Right atrium auricular region (tissue), 2 donors: ENCODE measurements at regions not wholly inside any gene's neighbourhood (a gene's known extent, or its start where the extent isn't known, plus 50 kb on each side); places are given as distances from the start of the nearest gene placed in this dataset.

ENCODE experiments used
- DNase-seq: peaks from one replicate; pipeline ENCODE4 v3.0.0-alpha.2; 2019; ENCODE audit warnings: low spot score
- H3K27ac ChIP-seq, 2 donors: fragments of 200-600 bp; sonication (generic); 1 replicate in 1 of 2; 2 replicates in 1 of 2; pipeline ENCODE4 v1.5.1; 2016 to 2019
- H3K27me3 ChIP-seq, 2 donors: fragments of 200-600 bp; sonication (generic); one replicate each; pipeline versions ENCODE4 v1.5.1 to v1.6.0; 2017 to 2019
- H3K36me3 ChIP-seq: fragments of 200-600 bp; sonication (generic); one replicate; pipeline ENCODE4 v1.5.1; 2016
- H3K4me1 ChIP-seq, 2 donors: fragments of 200-600 bp; sonication (generic); one replicate each; pipeline versions ENCODE4 v1.5.1 to v1.6.0; 2017 to 2019
- H3K4me3 ChIP-seq, 2 donors: fragments of 200-600 bp; sonication (generic); 1 replicate in 1 of 2; 2 replicates in 1 of 2; pipeline ENCODE4 v1.5.1; 2017 to 2019; ENCODE audit warnings: mild to moderate bottlenecking in 1 of 2, moderate library complexity in 1 of 2
- H3K9me3 ChIP-seq, 2 donors: fragments of 200-600 bp; sonication (generic); one replicate each; pipeline ENCODE4 v1.5.1; 2019
- TF ChIP-seq, protein P1 (sequence below), 2 donors: fragments of 200-600 bp; sonication (generic); IDR thresholded peaks; one replicate each; pipeline ENCODE4 v1.5.1; 2019; ENCODE audit warnings: antibody characterized with exemption in 2 of 2

DNA sequence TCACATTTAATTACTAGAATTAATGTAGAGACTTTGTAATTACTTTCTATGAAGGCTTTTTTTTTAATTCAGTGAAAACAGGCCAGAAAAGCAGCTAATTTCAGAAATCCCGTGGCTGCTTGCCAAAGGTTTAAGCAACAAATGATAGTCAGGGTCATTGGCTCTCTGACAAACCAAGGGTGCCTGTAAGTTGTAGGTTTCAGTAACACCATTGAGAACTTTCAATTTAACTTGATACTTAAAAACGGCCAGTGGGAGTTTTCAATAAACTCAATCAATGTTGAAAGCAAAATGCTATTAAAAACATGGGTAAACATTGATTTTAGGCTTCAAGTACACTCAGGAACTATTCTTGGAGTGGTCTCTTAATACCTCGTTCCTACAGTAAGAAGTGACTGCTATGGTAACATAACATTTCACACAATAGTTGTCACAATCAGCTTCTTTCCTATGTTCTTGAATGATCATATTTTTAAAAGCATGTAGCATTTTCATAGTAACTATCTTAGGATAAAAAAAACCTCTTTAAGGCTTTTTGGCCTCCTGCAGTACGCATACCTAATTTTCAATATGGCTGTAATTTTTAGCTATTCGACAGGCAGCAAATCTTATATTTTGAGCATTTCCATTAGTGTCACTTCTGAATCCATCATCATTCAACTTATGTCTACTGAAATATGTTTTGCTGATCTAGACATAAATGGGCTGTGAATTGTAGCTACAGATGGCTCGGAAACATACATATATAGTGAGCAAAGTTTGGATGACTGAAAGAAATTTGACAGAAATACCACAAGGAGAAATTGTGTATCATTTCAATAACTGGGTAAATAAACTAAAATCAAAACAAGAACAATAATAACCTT is 592.1 kb upstream of the GBE1 start:
- Histone ChIP-seq H3K4me3 (no peak overlapping the region), H3K9me3 (no peaks in the 10 kb centered on the region), H3K36me3 (no peaks in the 10 kb centered on the region), H3K4me1 (peaks cover 0 to 5% of the 10 kb centered on the region in 2 donors), H3K27me3 (no peaks in the 10 kb centered on the region), H3K27ac (no peak overlapping the region)
- DNase-seq = no peak
- TF ChIP-seq, protein P1, sequence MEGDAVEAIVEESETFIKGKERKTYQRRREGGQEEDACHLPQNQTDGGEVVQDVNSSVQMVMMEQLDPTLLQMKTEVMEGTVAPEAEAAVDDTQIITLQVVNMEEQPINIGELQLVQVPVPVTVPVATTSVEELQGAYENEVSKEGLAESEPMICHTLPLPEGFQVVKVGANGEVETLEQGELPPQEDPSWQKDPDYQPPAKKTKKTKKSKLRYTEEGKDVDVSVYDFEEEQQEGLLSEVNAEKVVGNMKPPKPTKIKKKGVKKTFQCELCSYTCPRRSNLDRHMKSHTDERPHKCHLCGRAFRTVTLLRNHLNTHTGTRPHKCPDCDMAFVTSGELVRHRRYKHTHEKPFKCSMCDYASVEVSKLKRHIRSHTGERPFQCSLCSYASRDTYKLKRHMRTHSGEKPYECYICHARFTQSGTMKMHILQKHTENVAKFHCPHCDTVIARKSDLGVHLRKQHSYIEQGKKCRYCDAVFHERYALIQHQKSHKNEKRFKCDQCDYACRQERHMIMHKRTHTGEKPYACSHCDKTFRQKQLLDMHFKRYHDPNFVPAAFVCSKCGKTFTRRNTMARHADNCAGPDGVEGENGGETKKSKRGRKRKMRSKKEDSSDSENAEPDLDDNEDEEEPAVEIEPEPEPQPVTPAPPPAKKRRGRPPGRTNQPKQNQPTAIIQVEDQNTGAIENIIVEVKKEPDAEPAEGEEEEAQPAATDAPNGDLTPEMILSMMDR (IDR thresholded peaks at IDR 0.05) = no peak

DNA sequence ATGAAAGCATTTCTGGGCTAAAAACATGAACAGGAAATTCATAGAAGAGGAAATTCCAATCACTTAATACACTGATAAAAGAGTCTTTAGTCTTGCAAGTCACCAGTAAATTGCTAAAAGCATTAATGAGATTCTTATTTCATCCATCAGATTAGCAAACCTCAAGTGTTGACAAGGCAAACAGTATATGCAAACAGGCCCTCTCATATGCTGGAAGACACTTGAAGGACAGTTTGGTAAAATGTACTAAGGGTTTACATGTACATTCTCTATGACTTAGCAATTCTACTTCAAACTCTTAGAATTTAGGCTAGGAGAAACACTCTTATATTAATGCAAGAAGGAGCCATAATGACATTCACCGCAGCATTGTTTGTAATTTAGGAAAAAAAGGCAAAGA is 586.1 kb upstream of the GBE1 start:
- no peaks in the 10 kb centered on the region for H3K27me3 ChIP-seq
- H3K4me3 ChIP-seq = no peak overlapping the region
- H3K27ac ChIP-seq = no peak overlapping the region
- H3K36me3 ChIP-seq = no peaks in the 10 kb centered on the region
- H3K4me1 ChIP-seq = no peaks in the 10 kb centered on the region
- TF ChIP-seq, protein P1 (IDR thresholded peaks at IDR 0.05) = no peak
- H3K9me3 ChIP-seq = no peaks in the 10 kb centered on the region
- no peak for DNase-seq

DNA sequence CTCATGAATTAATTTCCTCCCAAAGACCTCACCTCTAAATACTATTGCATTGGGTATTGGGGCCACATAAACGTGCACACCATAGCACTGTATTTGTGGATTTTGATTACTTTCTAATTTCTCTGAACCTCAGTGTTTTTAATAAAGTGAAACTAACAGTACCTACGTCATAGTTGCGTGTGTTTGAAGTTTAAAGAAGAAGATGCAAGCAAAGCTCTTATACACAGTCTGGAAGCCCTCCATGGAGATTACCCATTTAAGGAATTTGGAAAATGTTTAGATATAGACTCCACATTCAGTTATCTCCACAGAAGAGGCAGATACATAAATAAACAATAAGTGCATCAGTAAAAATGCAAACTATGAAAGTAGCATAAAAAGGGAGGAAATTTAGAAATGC is 581.1 kb upstream of the GBE1 start:
- no peaks in the 10 kb centered on the region for H3K4me1 ChIP-seq
- DNase-seq = no peak
- no peak overlapping the region for H3K27ac ChIP-seq
- no peak overlapping the region for H3K4me3 ChIP-seq
- H3K36me3 ChIP-seq = no peaks in the 10 kb centered on the region
- no peaks in the 10 kb centered on the region for H3K9me3 ChIP-seq
- no peaks in the 10 kb centered on the region for H3K27me3 ChIP-seq
- TF ChIP-seq, protein P1 (IDR thresholded peaks at IDR 0.05) = no peak

DNA sequence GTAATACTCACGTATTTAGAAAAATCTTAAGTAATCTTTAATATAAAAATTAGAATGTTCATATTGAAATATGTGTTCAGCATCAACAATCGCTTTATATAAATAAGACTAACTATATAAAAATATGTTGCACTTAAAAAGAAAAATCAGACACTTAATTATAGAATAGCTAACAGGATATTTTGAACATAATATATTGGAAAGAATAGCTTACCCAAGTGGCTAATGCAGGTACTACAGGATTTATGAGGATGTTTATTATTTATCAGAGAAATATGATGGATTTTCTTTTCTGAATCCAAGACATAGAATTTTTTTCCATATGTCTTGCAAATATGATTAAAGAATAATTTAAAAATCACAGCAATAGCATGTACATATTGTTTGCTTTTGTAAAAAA is 567.9 kb upstream of the GBE1 start:
- no peak for DNase-seq
- Histone ChIP-seq H3K27me3 (no peaks in the 10 kb centered on the region), H3K27ac (no peak overlapping the region), H3K4me3 (no peak overlapping the region), H3K4me1 (no peaks in the 10 kb centered on the region), H3K36me3 (no peaks in the 10 kb centered on the region), H3K9me3 (no peaks in the 10 kb centered on the region)
- TF ChIP-seq, protein P1 (IDR thresholded peaks at IDR 0.05) = peak; percentile 21 to 55

DNA sequence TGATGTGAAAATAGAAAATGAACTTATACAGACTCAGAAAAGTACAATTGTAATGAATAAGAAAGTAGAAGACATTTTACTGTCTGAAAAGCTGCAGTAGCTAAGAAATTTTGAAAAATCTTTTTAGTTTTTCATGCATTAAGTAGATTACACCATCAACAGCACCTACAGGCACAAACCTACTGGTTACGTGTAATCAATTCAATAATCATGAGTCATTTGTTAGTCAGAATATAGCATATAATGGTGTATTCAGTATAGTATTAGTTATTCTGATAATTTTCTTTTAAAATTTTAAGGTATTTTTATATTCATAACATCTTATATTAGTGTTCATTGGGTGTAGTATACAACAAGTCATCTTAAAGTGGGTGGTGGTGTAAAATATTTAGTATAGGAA is 550.5 kb upstream of the GBE1 start:
- Histone ChIP-seq H3K27me3 (no peaks in the 10 kb centered on the region), H3K27ac (no peak overlapping the region), H3K4me1 (no peaks in the 10 kb centered on the region), H3K36me3 (no peaks in the 10 kb centered on the region), H3K4me3 (no peak overlapping the region), H3K9me3 (no peaks in the 10 kb centered on the region)
- TF ChIP-seq, protein P1 (IDR thresholded peaks at IDR 0.05) = no peak
- DNase-seq = no peak

DNA sequence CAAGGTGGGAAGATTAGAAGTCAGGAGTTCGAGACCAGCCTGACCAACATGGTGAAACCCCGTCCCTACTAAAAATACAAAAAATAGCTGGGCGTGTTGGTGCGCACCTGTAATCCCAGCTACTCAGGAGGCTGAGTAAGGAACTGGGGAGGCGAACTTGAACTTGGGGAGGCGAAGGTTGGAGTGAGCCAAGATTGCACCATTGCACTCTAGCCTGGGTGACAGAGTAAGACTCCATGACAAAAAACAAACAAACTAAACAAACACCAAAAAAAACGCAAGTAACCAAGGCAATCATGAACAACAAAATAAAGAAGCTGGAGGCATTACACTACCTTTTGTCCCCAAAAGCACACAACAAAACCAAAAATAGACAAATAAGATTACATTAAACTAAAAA is 547.3 kb upstream of the GBE1 start:
- no peak for DNase-seq
- H3K27ac ChIP-seq = no peak overlapping the region
- no peaks in the 10 kb centered on the region for H3K9me3 ChIP-seq
- H3K27me3 ChIP-seq = no peaks in the 10 kb centered on the region
- no peaks in the 10 kb centered on the region for H3K36me3 ChIP-seq
- TF ChIP-seq, protein P1 (IDR thresholded peaks at IDR 0.05) = no peak
- H3K4me1 ChIP-seq = no peaks in the 10 kb centered on the region
- H3K4me3 ChIP-seq = no peak overlapping the region
